ENCODE measurements at regions not wholly inside any gene's neighbourhood (a gene's known extent, or its start where the extent isn't known, plus 50 kb on each side); places are given as distances from the start of the nearest gene placed in this dataset.

DNA sequence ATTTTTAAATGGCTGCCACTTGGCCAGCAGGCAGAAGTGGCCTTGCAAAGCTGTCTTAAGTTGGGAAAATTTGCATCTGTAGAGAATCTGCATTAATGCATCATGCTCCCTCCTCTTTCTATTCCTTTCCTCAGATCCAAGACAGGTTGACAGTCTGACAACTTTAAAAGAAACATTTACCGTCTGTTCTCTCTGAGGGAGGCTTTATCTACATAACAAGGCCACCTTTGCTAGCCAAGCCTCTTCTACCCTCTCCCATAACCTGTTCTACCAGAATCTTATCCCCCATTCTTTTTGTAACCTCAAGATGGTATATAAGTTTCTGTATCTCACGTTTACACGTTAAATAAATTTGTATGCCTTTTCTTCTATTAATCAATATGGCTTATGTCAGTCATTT, 271.9 kb downstream of the OSTF1 start:
- TF ChIP-seq EZH2 (IDR thresholded peaks at IDR 0.05) = no peak
- TF ChIP-seq POLR2AphosphoS5 (IDR thresholded peaks at IDR 0.05; ENCODE audit: borderline replicate concordance, low read depth, low read length) = no peak
- TF ChIP-seq FOXP2 (optimal IDR thresholded peaks at IDR 0.05; ENCODE audit: control extremely low read depth, extremely low read length, insufficient read depth) = no peak
